OCI-LY1 (cell line): ENCODE measurements at regions not wholly inside any gene's neighbourhood (a gene's known extent, or its start where the extent isn't known, plus 50 kb on each side); places are given as distances from the start of the nearest gene placed in this dataset.
"Not testable (repeated sequence)": the region's sequence is repeated elsewhere in the genome, so short reads cannot be mapped to it uniquely, and the experiment has no call there.

Experiments
- EZH2 ChIP-seq: fragments of 200-600 bp; sonication (generic), shearing (Covaris generic); IDR thresholded peaks from 2 replicates; pipeline ENCODE4 v1.8.0; 2017; ENCODE audit warnings: borderline replicate concordance, mixed run types, mild to moderate bottlenecking, antibody characterized with exemption, low read length, moderate library complexity, mixed read lengths
- TF ChIP-seq, protein P1 (sequence below): fragments of 200-600 bp; sonication (generic), shearing (Covaris generic); IDR thresholded peaks from 2 replicates; pipeline ENCODE4 v1.5.1; 2017; ENCODE audit warnings: mild to moderate bottlenecking, antibody characterized with exemption, low read length, moderate library complexity, mixed read lengths

GRCh38 chr4:4030509-4030908 lies 196.2 kb downstream of the OTOP1 start:
- TF ChIP-seq, protein P1, sequence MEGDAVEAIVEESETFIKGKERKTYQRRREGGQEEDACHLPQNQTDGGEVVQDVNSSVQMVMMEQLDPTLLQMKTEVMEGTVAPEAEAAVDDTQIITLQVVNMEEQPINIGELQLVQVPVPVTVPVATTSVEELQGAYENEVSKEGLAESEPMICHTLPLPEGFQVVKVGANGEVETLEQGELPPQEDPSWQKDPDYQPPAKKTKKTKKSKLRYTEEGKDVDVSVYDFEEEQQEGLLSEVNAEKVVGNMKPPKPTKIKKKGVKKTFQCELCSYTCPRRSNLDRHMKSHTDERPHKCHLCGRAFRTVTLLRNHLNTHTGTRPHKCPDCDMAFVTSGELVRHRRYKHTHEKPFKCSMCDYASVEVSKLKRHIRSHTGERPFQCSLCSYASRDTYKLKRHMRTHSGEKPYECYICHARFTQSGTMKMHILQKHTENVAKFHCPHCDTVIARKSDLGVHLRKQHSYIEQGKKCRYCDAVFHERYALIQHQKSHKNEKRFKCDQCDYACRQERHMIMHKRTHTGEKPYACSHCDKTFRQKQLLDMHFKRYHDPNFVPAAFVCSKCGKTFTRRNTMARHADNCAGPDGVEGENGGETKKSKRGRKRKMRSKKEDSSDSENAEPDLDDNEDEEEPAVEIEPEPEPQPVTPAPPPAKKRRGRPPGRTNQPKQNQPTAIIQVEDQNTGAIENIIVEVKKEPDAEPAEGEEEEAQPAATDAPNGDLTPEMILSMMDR: not testable (repeated sequence)
- not testable (repeated sequence) for TF ChIP-seq EZH2
